Immature natural killer cell (primary cell): ENCODE measurements at regions not wholly inside any gene's neighbourhood (a gene's known extent, or its start where the extent isn't known, plus 50 kb on each side); places are given as distances from the start of the nearest gene placed in this dataset.

Experiments used
- DNase-seq, 3 donors: peaks; one replicate each; pipeline ENCODE4 v3.0.0; 2022; ENCODE audit warnings: mixed read lengths in 1 of 3
- H3K27ac Mint-ChIP-seq, 6 donors: one replicate each; pipeline ENCODE4 v1.8.0; 2020; ENCODE audit warnings: mixed read lengths in 6 of 6, mild to moderate bottlenecking in 5 of 6, inconsistent platforms in 4 of 6, moderate library complexity in 3 of 6
- H3K27me3 Mint-ChIP-seq, 3 donors: one replicate each; pipeline ENCODE4 v1.8.0; 2020 to 2021; ENCODE audit warnings: low read depth in 3 of 3, mild to moderate bottlenecking in 3 of 3, mixed read lengths in 3 of 3, moderate library complexity in 3 of 3, inconsistent platforms in 1 of 3
- H3K36me3 Mint-ChIP-seq, 3 donors: one replicate each; pipeline ENCODE4 v1.8.0; 2020; ENCODE audit warnings: mixed read lengths in 3 of 3, inconsistent platforms in 2 of 3, mild to moderate bottlenecking in 2 of 3
- H3K4me1 Mint-ChIP-seq, 2 donors: one replicate each; pipeline ENCODE4 v1.8.0; 2020; ENCODE audit warnings: inconsistent platforms in 2 of 2, mild to moderate bottlenecking in 2 of 2, mixed read lengths in 2 of 2, moderate library complexity in 1 of 2
- H3K4me3 Mint-ChIP-seq, 5 donors: one replicate each; pipeline ENCODE4 v1.8.0; 2020; ENCODE audit warnings: mild to moderate bottlenecking in 5 of 5, mixed read lengths in 5 of 5, inconsistent platforms in 3 of 5, moderate library complexity in 3 of 5
- H3K9me3 Mint-ChIP-seq, 6 donors: one replicate each; pipeline ENCODE4 v1.8.0; 2020; ENCODE audit warnings: mild to moderate bottlenecking in 6 of 6, mixed read lengths in 6 of 6, inconsistent platforms in 4 of 6, moderate library complexity in 3 of 6

DNA sequence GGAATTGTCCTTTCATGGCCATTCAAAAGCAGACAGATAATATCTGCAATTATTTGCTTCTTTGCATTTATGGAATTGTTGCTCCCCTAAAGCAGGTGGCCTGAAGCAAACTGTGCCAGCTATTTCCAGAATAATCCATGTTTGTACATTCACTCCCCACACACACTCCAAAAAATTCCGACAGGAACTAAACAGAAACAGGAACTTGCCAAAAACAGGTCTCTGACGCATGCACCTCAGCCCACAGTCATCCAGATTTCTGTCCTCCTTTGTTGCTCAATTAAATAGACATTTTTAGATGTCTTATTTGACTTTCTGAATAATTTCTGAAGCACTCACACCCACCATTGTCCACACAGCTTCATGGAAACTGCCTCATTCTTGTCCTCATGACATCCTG, 71.5 kb upstream of the EDNRA start:
- no peaks in the 10 kb centered on the region for H3K4me1 Mint-ChIP-seq
- H3K27me3 Mint-ChIP-seq, result peaks cover 0 to 3% (median 0%) of the 10 kb centered on the region in 3 donors
- H3K27ac Mint-ChIP-seq, result no peak overlapping the region
- peaks cover under 1 to 15% (median 8%) of the 10 kb centered on the region in 6 donors for H3K9me3 Mint-ChIP-seq
- no peak for DNase-seq
- H3K4me3 Mint-ChIP-seq, result no peak overlapping the region
- H3K36me3 Mint-ChIP-seq, result no peaks in the 10 kb centered on the region

DNA sequence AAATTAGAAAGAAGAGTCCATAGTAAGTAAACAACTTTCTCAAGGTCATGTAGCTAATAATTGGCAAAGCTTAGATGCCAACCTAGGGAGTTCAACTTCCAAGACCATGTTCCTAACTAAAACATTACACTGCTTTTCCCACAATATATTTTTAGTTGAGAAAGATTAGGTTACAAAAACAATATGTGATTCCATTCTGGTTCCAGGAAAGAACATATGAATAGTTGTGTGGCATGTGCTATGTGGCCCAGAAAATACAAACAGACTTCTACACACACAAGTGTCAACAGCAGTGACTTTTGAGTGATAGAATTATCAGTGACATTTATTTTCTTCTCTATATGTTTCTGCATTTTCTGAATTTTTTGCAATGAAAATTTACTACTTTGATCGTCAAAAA, 62.7 kb upstream of the EDNRA start:
- no peak for DNase-seq
- Mint-ChIP-seq H3K27ac (no peak overlapping the region), H3K27me3 (peaks cover 0 to 3% (median 3%) of the 10 kb centered on the region in 3 donors), H3K36me3 (no peaks in the 10 kb centered on the region), H3K9me3 (peaks cover 0 to 4% (median 0%) of the 10 kb centered on the region in 6 donors), H3K4me1 (no peaks in the 10 kb centered on the region), H3K4me3 (no peak overlapping the region)

DNA sequence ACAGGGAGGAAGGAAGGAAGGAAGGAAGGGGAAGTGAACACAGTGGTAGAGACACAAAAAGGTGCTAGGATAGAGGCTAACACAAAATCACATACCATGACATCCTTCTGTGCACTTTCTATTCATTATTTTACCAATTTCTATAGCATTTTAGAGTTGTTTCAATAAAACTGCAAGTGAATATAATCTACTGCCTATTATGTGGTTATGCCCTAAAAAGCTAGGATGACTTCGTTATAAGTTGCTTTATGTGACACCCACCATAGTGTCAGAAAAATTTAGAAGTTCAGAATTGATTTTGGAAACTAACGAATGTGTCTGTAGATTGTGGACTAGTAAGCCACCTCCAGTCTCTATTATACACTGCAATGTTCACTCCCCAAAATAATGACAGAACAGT, 59.4 kb upstream of the EDNRA start:
- Mint-ChIP-seq H3K27ac (no peak overlapping the region), H3K4me1 (no peaks in the 10 kb centered on the region), H3K36me3 (no peaks in the 10 kb centered on the region), H3K4me3 (no peak overlapping the region), H3K9me3 (peaks cover 0 to 5% (median under 1%) of the 10 kb centered on the region in 6 donors), H3K27me3 (peaks cover 0 to 3% (median 2%) of the 10 kb centered on the region in 3 donors)
- DNase-seq, result no peak

DNA sequence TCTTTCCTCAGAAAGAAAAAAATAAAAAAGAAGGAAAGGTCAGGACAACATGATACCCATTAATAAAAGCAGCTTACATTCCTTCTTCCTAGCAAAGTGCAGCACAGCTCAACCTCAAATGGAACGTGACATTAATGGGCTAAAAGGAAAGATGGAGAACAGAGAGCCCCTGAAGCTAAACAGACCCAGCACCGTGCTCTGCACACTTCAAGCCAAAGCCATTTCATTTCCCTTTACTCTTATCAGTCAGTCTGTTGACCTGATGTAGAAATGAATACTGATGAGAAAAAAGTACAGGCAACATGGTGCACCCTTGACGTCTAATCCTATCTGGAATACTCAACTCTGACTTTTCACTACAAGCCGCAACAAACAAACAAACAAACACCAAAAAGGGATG, 57.7 kb upstream of the EDNRA start:
- no peak for DNase-seq
- H3K27me3 Mint-ChIP-seq, result peaks cover 0 to 4% (median under 1%) of the 10 kb centered on the region in 3 donors
- H3K4me3 Mint-ChIP-seq, result no peak overlapping the region
- peaks cover 0 to 13% (median 5%) of the 10 kb centered on the region in 6 donors for H3K9me3 Mint-ChIP-seq
- H3K4me1 Mint-ChIP-seq, result no peaks in the 10 kb centered on the region
- no peaks in the 10 kb centered on the region for H3K36me3 Mint-ChIP-seq
- H3K27ac Mint-ChIP-seq, result no peak overlapping the region

DNA sequence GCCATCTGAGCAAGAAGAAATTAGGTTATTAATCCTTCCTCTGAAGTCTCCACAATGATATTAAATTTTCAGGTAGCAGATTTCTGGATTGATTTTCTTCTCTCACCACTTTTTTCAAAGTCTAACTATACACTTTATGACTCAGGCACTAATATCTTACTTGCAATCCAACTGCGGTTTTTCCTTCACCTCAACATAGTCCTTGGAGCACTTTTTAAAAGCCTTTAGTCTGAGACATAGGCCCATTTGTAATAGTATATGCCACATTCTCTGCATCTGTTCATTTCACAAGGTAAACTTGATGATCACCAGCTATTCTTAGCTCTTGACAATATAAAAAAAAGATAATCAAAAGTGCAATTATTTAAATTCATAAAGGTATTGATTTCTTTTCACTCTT, 55.9 kb upstream of the EDNRA start:
- no peaks in the 10 kb centered on the region for H3K36me3 Mint-ChIP-seq
- peaks cover 0 to 5% (median 4%) of the 10 kb centered on the region in 3 donors for H3K27me3 Mint-ChIP-seq
- no peak overlapping the region for H3K4me3 Mint-ChIP-seq
- H3K4me1 Mint-ChIP-seq, result no peaks in the 10 kb centered on the region
- DNase-seq, result no peak
- peaks cover 0 to 15% (median 6%) of the 10 kb centered on the region in 6 donors for H3K9me3 Mint-ChIP-seq
- no peak overlapping the region for H3K27ac Mint-ChIP-seq

DNA sequence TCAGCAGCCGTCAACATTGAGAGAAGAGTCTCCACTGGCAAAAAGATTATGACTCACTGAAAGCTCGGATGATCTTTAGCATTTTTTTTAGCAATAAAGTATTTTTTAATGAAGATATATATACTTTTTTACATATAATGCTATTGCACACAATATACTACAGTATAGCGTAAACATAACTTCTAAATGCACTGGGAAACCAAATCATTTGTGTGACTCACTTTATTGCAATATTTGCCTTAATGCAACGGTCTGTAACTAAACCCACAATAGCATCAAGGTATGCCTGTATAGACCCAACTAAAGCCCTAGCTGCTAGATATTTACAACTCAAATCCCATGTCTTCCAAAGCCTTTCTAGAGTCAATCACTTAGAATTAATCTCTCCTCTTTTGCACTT, 52.3 kb upstream of the EDNRA start:
- Mint-ChIP-seq H3K36me3 (no peaks in the 10 kb centered on the region), H3K27ac (no peak overlapping the region), H3K4me3 (no peak overlapping the region), H3K9me3 (peaks cover 0 to 15% (median 7%) of the 10 kb centered on the region in 6 donors), H3K27me3 (peaks cover 0 to 5% (median 4%) of the 10 kb centered on the region in 3 donors), H3K4me1 (no peaks in the 10 kb centered on the region)
- no peak for DNase-seq

DNA sequence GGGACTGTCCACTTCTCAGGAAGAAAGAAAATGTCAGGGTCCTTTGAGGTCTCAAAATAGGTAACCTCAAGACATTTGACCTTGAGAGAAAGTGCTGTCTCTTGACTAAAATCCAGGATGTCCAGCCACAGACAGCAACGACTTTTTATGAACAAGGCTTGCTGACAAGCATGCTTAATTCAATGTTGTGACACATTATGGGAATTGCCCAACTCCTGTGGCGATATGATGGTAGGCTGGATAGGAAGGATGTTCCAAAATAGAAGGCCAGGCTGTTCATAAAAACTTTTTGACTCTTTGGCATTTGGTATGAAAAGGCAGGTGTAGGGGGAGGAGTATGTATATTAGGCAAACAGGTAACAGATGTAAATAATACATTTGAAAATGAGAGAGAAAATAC, 50.8 kb upstream of the EDNRA start:
- DNase-seq, result no peak
- peaks cover 2 to 15% (median 7%) of the 10 kb centered on the region in 6 donors for H3K9me3 Mint-ChIP-seq
- no peak overlapping the region for H3K27ac Mint-ChIP-seq
- H3K4me1 Mint-ChIP-seq, result no peaks in the 10 kb centered on the region
- H3K27me3 Mint-ChIP-seq, result peaks cover 0 to 5% (median 4%) of the 10 kb centered on the region in 3 donors
- no peaks in the 10 kb centered on the region for H3K36me3 Mint-ChIP-seq
- no peak overlapping the region for H3K4me3 Mint-ChIP-seq
